LNCAP (cell line): ENCODE measurements at regions not wholly inside any gene's neighbourhood (a gene's known extent, or its start where the extent isn't known, plus 50 kb on each side); places are given as distances from the start of the nearest gene placed in this dataset.

ENCODE experiments used
- TF ChIP-seq, protein P1 (sequence below): fragments of 450-650 bp; IDR thresholded peaks from 2 replicates; pipeline ENCODE4 v1.5.1; 2017; ENCODE audit warnings: mild to moderate bottlenecking

DNA sequence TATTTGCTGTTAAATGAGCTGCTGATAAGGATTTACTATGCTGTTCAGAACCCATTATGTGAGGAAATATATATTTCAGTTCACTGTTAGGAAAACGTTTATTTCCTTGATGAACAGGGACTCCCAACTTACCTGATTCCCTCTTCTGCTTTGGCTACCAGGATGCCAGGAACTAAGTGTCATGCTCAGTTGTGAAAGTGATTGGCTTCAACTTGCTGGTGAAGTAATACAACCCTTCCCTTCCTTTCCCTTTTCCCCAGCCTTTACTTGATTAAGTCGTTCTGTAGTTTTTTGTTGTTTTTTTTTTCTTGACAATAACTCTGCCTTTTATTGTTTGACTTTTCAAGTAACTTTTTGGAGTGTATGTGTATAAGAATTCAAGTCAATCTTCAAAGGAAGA, 309.3 kb downstream of the DOCK8 start:
- TF ChIP-seq, protein P1, sequence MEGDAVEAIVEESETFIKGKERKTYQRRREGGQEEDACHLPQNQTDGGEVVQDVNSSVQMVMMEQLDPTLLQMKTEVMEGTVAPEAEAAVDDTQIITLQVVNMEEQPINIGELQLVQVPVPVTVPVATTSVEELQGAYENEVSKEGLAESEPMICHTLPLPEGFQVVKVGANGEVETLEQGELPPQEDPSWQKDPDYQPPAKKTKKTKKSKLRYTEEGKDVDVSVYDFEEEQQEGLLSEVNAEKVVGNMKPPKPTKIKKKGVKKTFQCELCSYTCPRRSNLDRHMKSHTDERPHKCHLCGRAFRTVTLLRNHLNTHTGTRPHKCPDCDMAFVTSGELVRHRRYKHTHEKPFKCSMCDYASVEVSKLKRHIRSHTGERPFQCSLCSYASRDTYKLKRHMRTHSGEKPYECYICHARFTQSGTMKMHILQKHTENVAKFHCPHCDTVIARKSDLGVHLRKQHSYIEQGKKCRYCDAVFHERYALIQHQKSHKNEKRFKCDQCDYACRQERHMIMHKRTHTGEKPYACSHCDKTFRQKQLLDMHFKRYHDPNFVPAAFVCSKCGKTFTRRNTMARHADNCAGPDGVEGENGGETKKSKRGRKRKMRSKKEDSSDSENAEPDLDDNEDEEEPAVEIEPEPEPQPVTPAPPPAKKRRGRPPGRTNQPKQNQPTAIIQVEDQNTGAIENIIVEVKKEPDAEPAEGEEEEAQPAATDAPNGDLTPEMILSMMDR: no peak

DNA sequence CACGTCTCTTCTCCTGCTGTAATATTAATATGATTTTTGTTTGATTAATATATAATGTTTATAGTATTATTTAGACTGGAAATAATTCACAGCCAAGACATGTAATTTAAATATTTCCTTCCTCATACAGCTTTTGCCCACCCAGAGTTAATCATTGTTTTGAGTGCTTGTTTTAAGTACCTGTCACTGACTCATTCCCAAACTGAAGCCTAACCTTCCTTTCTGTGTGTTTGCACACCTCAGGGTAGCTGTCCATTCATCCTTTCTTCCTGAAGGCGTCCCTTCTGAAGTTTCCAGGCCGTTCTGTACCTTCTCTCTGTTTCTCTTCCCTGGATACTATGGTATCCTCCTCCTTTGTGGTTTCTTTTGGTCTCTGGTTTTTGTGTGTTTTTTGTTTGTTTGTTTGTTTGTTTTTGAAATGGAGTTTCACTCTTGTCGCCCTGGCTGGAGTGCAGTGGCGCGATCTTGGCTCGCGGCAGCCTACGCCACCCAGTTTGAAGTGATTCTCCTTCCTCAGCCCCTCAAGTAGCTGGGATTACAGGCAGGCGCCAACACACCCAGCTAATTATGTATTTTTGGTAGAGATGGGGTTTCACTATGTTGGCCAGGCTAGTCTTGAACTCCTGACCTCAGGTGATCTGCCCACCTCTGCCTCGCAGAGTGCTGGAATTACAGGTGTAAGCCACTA, 312.4 kb downstream of the DOCK8 start:
- TF ChIP-seq, protein P1: no peak

DNA sequence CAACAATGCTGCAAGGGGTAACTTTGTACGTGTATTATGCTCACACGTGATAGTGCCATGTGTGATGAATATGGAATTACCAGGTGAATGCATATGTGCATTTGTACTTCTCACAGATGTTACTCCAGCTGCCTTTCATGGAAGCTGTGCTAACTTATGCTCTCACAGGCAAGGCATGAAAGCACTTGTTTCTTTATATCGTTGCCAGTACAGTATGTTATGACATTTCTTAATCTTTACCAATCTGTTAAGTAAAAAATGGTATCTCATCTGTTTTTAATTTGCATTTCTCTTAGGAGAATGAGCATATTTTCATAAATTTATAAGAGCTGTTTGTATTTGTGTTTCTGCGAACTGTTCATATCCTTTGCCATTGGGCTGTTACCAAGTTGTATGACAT, 311.8 kb upstream of the DMRT1 start:
- TF ChIP-seq, protein P1: no peak

DNA sequence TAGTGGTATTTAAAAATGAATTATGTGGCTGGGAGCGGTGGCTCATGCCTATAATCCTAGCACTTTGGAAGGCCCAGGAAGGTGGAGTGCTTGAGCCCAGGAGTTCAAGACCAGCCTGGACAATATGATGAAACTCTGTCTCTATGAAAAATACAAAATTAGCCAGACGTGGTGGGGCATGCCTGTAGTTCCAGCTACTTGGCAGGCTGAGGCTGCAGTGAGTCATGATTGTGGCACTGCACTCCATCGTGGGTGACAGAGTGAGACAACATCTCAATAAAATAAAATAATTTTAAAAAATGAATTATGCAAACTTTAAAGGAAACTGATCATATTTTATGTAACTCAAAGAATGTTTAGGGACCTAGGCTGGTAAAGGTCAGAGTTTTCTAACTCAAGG, 310.8 kb upstream of the DMRT1 start:
- TF ChIP-seq, protein P1: no peak

DNA sequence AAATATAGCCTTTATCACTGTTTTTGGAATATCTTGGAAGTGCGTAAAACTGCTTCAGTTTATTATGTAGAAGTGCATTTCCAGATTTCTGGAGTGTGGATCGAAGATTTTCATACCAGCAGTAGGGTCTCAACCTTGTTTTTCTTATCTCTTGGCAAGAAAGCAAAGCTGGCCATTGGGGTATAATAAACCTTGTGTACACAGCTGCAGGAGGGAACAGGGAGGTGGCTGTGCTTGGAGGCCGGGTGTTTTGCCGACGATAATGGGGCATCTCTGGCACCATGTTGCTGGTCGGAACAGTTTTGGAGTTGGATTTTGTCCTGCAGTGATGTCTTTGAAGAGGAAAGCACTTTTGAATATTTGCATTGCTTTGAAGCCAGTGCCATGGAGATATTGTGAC, 308.8 kb upstream of the DMRT1 start:
- TF ChIP-seq, protein P1: no peak

DNA sequence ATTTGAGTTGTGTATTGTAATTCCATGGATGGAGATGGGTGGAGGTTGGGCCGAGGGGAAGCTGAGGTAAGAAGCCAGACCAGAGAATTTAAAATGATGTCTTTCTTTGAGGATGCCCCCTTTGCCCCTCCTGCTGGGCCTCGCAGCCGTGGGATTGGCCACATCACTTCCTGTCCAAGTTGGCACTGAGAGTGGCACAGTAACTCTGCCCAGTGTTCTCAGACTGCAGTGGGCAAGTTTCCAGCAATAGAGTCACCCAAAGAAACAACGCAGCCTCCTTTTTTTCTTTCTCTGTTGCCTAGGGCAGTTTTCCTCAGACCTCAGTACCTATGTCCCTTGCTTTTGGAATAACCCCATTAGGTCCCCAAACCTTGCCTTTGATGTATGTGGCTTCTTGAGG, 306.6 kb upstream of the DMRT1 start:
- TF ChIP-seq, protein P1: no peak

DNA sequence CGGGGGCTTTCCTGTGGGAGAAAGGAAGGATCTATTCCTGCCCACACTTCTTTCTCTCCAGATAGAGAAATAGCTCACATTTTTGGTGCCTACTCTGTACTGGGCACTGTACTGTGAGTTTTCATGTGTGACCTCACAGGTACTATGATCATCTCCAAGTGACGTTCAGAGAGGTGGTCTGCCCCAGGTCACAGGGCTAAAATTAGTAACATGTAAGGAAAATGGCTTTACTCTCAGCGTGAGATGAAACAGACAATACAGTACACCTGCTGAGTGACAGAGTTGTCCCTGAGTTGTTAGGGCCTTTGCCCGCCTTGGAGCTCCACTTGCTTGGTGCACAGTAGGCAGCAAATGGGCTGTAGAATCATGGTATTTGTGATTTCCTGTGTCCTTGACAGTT, 306.1 kb upstream of the DMRT1 start:
- TF ChIP-seq, protein P1: no peak
